ENCODE measurements at regions not wholly inside any gene's neighbourhood (a gene's known extent, or its start where the extent isn't known, plus 50 kb on each side); places are given as distances from the start of the nearest gene placed in this dataset.

DNA sequence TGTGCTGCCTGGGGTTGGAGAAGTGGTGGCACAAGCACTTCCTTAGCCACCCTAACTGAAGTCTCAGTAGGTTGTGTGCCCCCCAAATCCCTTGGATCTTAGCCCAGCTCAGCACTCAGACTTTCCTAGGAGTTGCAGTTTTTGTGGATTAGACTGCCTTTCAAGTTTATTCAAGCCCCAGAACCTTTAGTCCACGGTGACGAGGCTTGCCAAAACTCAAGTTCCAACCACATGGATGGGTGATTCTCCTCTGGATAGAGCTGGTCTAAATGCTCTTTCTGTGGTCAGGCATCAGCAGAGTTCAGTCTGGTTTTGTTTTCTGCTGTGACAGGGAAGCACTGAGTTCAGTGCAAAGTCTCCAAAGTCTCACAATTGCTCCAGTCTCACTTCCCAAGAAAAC is 2858.7 kb downstream of the PCDH9 start:
- TF ChIP-seq CTCF (IDR thresholded peaks at IDR 0.05; ENCODE audit: low read depth, low read length) (no peak), EZH2phosphoT487 (IDR thresholded peaks at IDR 0.05; ENCODE audit: low read depth) (no peak)
